ENCODE measurements at regions not wholly inside any gene's neighbourhood (a gene's known extent, or its start where the extent isn't known, plus 50 kb on each side); places are given as distances from the start of the nearest gene placed in this dataset.
"Not testable (repeated sequence)": the region's sequence is repeated elsewhere in the genome, so short reads cannot be mapped to it uniquely, and the experiment has no call there.

GRCh38 chr2:199535445-199536177 is 77.9 kb upstream of the SATB2 start:
- H3K27ac ChIP-seq (ENCODE audit: low read depth, low read length), result no peak overlapping the region
- H2BK5ac ChIP-seq (ENCODE audit: low read length), result no peak overlapping the region
- DNase-seq, result no peak
- H4K8ac ChIP-seq (ENCODE audit: low read depth, low read length), result no peak overlapping the region
- H3K27me3 ChIP-seq (ENCODE audit: insufficient read depth, low read length, poor library complexity), result no peaks in the 10 kb centered on the region
- H4K5ac ChIP-seq (ENCODE audit: low read length), result no peak overlapping the region
- H3K4me2 ChIP-seq (ENCODE audit: low read length), result no peak overlapping the region
- no peaks in the 10 kb centered on the region for H3K36me3 ChIP-seq (ENCODE audit: control insufficient read depth, insufficient read depth, low read length)
- no peak overlapping the region for H2BK15ac ChIP-seq (replicated peaks; ENCODE audit: low read depth)
- no peaks in the 10 kb centered on the region for H3K79me1 ChIP-seq (ENCODE audit: low read length)
- no CpG with 5 or more reads among the region's 7 CpGs for WGBS (ENCODE audit: extremely low coverage, insufficient coverage, low lambda C conversion rate)
- H3K9ac ChIP-seq (ENCODE audit: low read length), result no peak overlapping the region
- no peak overlapping the region for H3K23ac ChIP-seq (ENCODE audit: low read length)
- H3K18ac ChIP-seq (ENCODE audit: low read length), result no peak overlapping the region
- no peak overlapping the region for H3K56ac ChIP-seq (ENCODE audit: low read length)
- H3K4me1 ChIP-seq (ENCODE audit: control insufficient read depth, low read depth, low read length), result no peaks in the 10 kb centered on the region
- no peak overlapping the region for H2BK120ac ChIP-seq (ENCODE audit: low read depth, low read length)
- H3K79me2 ChIP-seq (ENCODE audit: control insufficient read depth, insufficient read depth, low read length), result no peaks in the 10 kb centered on the region
- H3K4me3 ChIP-seq (ENCODE audit: low read length), result no peak overlapping the region
- no peak overlapping the region for H3K4ac ChIP-seq (ENCODE audit: low read depth, low read length)
- H2AK5ac ChIP-seq (ENCODE audit: low read length), result no peak overlapping the region

GRCh38 chr2:199533873-199534272 is 76.1 kb upstream of the SATB2 start:
- not testable (repeated sequence) for H3K18ac ChIP-seq (ENCODE audit: low read length); H4K5ac ChIP-seq (ENCODE audit: low read length); H3K4ac ChIP-seq (ENCODE audit: low read depth, low read length); H3K4me1 ChIP-seq (ENCODE audit: control insufficient read depth, low read depth, low read length); H3K36me3 ChIP-seq (ENCODE audit: control insufficient read depth, insufficient read depth, low read length); DNase-seq; H3K56ac ChIP-seq (ENCODE audit: low read length); H2BK120ac ChIP-seq (ENCODE audit: low read depth, low read length); H2BK5ac ChIP-seq (ENCODE audit: low read length); H3K27me3 ChIP-seq (ENCODE audit: insufficient read depth, low read length, poor library complexity); H4K8ac ChIP-seq (ENCODE audit: low read depth, low read length); H3K4me2 ChIP-seq (ENCODE audit: low read length); H3K9ac ChIP-seq (ENCODE audit: low read length); H3K79me2 ChIP-seq (ENCODE audit: control insufficient read depth, insufficient read depth, low read length); H2AK5ac ChIP-seq (ENCODE audit: low read length); H3K79me1 ChIP-seq (ENCODE audit: low read length); H3K4me3 ChIP-seq (ENCODE audit: low read length); H3K23ac ChIP-seq (ENCODE audit: low read length); H2BK15ac ChIP-seq (replicated peaks; ENCODE audit: low read depth); H3K27ac ChIP-seq (ENCODE audit: low read depth, low read length)
- WGBS (ENCODE audit: extremely low coverage, insufficient coverage, low lambda C conversion rate), result no CpG with 5 or more reads among the region's 3 CpGs

GRCh38 chr2:199527071-199527470 is 69.3 kb upstream of the SATB2 start:
- no CpG with 5 or more reads among the region's 1 CpG for WGBS (ENCODE audit: extremely low coverage, insufficient coverage, low lambda C conversion rate)
- no peaks in the 10 kb centered on the region for H3K36me3 ChIP-seq (ENCODE audit: control insufficient read depth, insufficient read depth, low read length)
- no peak overlapping the region for H4K5ac ChIP-seq (ENCODE audit: low read length)
- no peak overlapping the region for H3K9ac ChIP-seq (ENCODE audit: low read length)
- no peaks in the 10 kb centered on the region for H3K4me1 ChIP-seq (ENCODE audit: control insufficient read depth, low read depth, low read length)
- no peak overlapping the region for H3K4me3 ChIP-seq (ENCODE audit: low read length)
- H2BK120ac ChIP-seq (ENCODE audit: low read depth, low read length), result no peak overlapping the region
- H3K27me3 ChIP-seq (ENCODE audit: insufficient read depth, low read length, poor library complexity), result no peaks in the 10 kb centered on the region
- no peak overlapping the region for H3K27ac ChIP-seq (ENCODE audit: low read depth, low read length)
- H3K56ac ChIP-seq (ENCODE audit: low read length), result no peak overlapping the region
- no peaks in the 10 kb centered on the region for H3K79me2 ChIP-seq (ENCODE audit: control insufficient read depth, insufficient read depth, low read length)
- H3K4ac ChIP-seq (ENCODE audit: low read depth, low read length), result no peak overlapping the region
- no peak overlapping the region for H2BK5ac ChIP-seq (ENCODE audit: low read length)
- no peak overlapping the region for H3K4me2 ChIP-seq (ENCODE audit: low read length)
- H3K23ac ChIP-seq (ENCODE audit: low read length), result no peak overlapping the region
- H2AK5ac ChIP-seq (ENCODE audit: low read length), result no peak overlapping the region
- no peak overlapping the region for H4K8ac ChIP-seq (ENCODE audit: low read depth, low read length)
- H2BK15ac ChIP-seq (replicated peaks; ENCODE audit: low read depth), result no peak overlapping the region
- DNase-seq, result no peak
- H3K79me1 ChIP-seq (ENCODE audit: low read length), result no peaks in the 10 kb centered on the region
- H3K18ac ChIP-seq (ENCODE audit: low read length), result no peak overlapping the region

GRCh38 chr2:199524689-199525574 is 67.2 kb upstream of the SATB2 start:
- H2AK5ac ChIP-seq (ENCODE audit: low read length), result no peak overlapping the region
- no peak overlapping the region for H3K18ac ChIP-seq (ENCODE audit: low read length)
- H2BK5ac ChIP-seq (ENCODE audit: low read length), result no peak overlapping the region
- H4K5ac ChIP-seq (ENCODE audit: low read length), result no peak overlapping the region
- H2BK15ac ChIP-seq (replicated peaks; ENCODE audit: low read depth), result no peak overlapping the region
- no peak overlapping the region for H3K23ac ChIP-seq (ENCODE audit: low read length)
- no peak for DNase-seq
- no peaks in the 10 kb centered on the region for H3K79me1 ChIP-seq (ENCODE audit: low read length)
- no peaks in the 10 kb centered on the region for H3K27me3 ChIP-seq (ENCODE audit: insufficient read depth, low read length, poor library complexity)
- WGBS (ENCODE audit: extremely low coverage, insufficient coverage, low lambda C conversion rate), result no CpG with 5 or more reads among the region's 3 CpGs
- H3K4me2 ChIP-seq (ENCODE audit: low read length), result no peak overlapping the region
- no peak overlapping the region for H3K4ac ChIP-seq (ENCODE audit: low read depth, low read length)
- H4K8ac ChIP-seq (ENCODE audit: low read depth, low read length), result no peak overlapping the region
- no peak overlapping the region for H3K56ac ChIP-seq (ENCODE audit: low read length)
- H3K79me2 ChIP-seq (ENCODE audit: control insufficient read depth, insufficient read depth, low read length), result no peaks in the 10 kb centered on the region
- no peak overlapping the region for H3K27ac ChIP-seq (ENCODE audit: low read depth, low read length)
- no peak overlapping the region for H3K9ac ChIP-seq (ENCODE audit: low read length)
- no peaks in the 10 kb centered on the region for H3K36me3 ChIP-seq (ENCODE audit: control insufficient read depth, insufficient read depth, low read length)
- no peak overlapping the region for H2BK120ac ChIP-seq (ENCODE audit: low read depth, low read length)
- H3K4me1 ChIP-seq (ENCODE audit: control insufficient read depth, low read depth, low read length), result no peaks in the 10 kb centered on the region
- H3K4me3 ChIP-seq (ENCODE audit: low read length), result no peak overlapping the region

GRCh38 chr2:199509403-199509802 is 51.7 kb upstream of the SATB2 start:
- Histone ChIP-seq H3K27me3 (ENCODE audit: insufficient read depth, low read length, poor library complexity) (no peaks in the 10 kb centered on the region), H3K4me2 (ENCODE audit: low read length) (no peak overlapping the region), H2BK5ac (ENCODE audit: low read length) (no peak overlapping the region), H3K4me1 (ENCODE audit: control insufficient read depth, low read depth, low read length) (no peaks in the 10 kb centered on the region), H3K27ac (ENCODE audit: low read depth, low read length) (no peak overlapping the region), H3K79me1 (ENCODE audit: low read length) (no peaks in the 10 kb centered on the region), H2BK15ac (replicated peaks; ENCODE audit: low read depth) (no peak overlapping the region), H3K9ac (ENCODE audit: low read length) (no peak overlapping the region), H4K5ac (ENCODE audit: low read length) (no peak overlapping the region), H3K36me3 (ENCODE audit: control insufficient read depth, insufficient read depth, low read length) (no peaks in the 10 kb centered on the region), H3K4me3 (ENCODE audit: low read length) (no peak overlapping the region), H2AK5ac (ENCODE audit: low read length) (no peak overlapping the region), H4K8ac (ENCODE audit: low read depth, low read length) (no peak overlapping the region), H3K79me2 (ENCODE audit: control insufficient read depth, insufficient read depth, low read length) (no peaks in the 10 kb centered on the region), H3K23ac (ENCODE audit: low read length) (no peak overlapping the region), H3K56ac (ENCODE audit: low read length) (no peak overlapping the region), H2BK120ac (ENCODE audit: low read depth, low read length) (no peak overlapping the region), H3K18ac (ENCODE audit: low read length) (no peak overlapping the region), H3K4ac (ENCODE audit: low read depth, low read length) (no peak overlapping the region)
- DNase-seq, result no peak
- no CpG with 5 or more reads among the region's 1 CpG for whole genome bisulfite sequencing (ENCODE audit: extremely low coverage, insufficient coverage, low lambda C conversion rate)
